Esophagus squamous epithelium (tissue), 4 donors: ENCODE measurements at regions not wholly inside any gene's neighbourhood (a gene's known extent, or its start where the extent isn't known, plus 50 kb on each side); places are given as distances from the start of the nearest gene placed in this dataset.

ENCODE experiments used
- CTCF ChIP-seq, 6 experiments: fragments of 450-650 bp in 4 of 6; fragments of 200-600 bp in 2 of 6; sonication (generic) in 2 of 6; IDR thresholded peaks; one replicate each; pipeline ENCODE4 v1.5.1; 2016 to 2019; ENCODE audit warnings: antibody characterized with exemption in 6 of 6, mild to moderate bottlenecking in 4 of 6, moderate library complexity in 4 of 6
- POLR2A ChIP-seq, 4 donors: fragments of 450-650 bp; IDR thresholded peaks; one replicate each; pipeline ENCODE4 v1.6.1; 2017; ENCODE audit warnings: antibody characterized with exemption in 4 of 4, mild to moderate bottlenecking in 4 of 4, moderate library complexity in 3 of 4

GRCh38 chr12:104903648-104904423, 54.3 kb downstream of the SLC41A2 start:
- no peak for TF ChIP-seq CTCF (IDR thresholded peaks at IDR 0.05)
- TF ChIP-seq POLR2A (IDR thresholded peaks at IDR 0.05), result no peak
